ENCODE measurements at regions not wholly inside any gene's neighbourhood (a gene's known extent, or its start where the extent isn't known, plus 50 kb on each side); places are given as distances from the start of the nearest gene placed in this dataset.

DNA sequence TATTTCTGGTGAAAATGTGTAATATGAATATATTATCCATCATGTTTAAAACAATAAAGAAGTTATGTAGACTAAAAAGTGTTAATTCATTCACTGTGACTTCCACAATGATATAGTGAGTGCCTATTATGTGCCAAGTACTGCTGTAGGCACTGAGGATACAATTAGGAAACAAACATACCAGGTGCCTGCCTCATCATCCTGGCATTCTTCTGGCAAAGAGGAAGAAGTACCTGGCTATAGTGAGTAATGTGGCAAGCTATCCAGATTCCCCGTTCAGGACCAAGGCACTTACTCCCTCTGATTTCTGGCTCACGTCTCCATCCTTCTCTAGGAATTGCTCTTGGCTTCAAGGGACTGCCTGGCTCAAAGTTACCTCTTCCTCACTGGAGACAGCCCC, 77.5 kb upstream of the CLMP start:
- TF ChIP-seq, protein P1, sequence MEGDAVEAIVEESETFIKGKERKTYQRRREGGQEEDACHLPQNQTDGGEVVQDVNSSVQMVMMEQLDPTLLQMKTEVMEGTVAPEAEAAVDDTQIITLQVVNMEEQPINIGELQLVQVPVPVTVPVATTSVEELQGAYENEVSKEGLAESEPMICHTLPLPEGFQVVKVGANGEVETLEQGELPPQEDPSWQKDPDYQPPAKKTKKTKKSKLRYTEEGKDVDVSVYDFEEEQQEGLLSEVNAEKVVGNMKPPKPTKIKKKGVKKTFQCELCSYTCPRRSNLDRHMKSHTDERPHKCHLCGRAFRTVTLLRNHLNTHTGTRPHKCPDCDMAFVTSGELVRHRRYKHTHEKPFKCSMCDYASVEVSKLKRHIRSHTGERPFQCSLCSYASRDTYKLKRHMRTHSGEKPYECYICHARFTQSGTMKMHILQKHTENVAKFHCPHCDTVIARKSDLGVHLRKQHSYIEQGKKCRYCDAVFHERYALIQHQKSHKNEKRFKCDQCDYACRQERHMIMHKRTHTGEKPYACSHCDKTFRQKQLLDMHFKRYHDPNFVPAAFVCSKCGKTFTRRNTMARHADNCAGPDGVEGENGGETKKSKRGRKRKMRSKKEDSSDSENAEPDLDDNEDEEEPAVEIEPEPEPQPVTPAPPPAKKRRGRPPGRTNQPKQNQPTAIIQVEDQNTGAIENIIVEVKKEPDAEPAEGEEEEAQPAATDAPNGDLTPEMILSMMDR (IDR thresholded peaks at IDR 0.05 in 4 of 5, conservative IDR thresholded peaks at IDR 0.05 in 1 of 5) = no peak
- TF ChIP-seq POLR2A (IDR thresholded peaks at IDR 0.05) = no peak
